Activated CD8-positive, alpha-beta T cell treated with anti-CD3 and anti-CD28 coated beads for 36 hours (primary cell): ENCODE measurements at regions not wholly inside any gene's neighbourhood (a gene's known extent, or its start where the extent isn't known, plus 50 kb on each side); places are given as distances from the start of the nearest gene placed in this dataset.
"Not testable (repeated sequence)": the region's sequence is repeated elsewhere in the genome, so short reads cannot be mapped to it uniquely, and the experiment has no call there.

Experiments
- ATAC-seq: fragments of 200-7000 bp; cut with Tn5 transposase; one replicate; pipeline ENCODE4 v1.10.0; 2021; ENCODE audit warnings: mild to moderate bottlenecking, moderate library complexity
- CTCF ChIA-PET: fragments of 350-600 bp; sonication (Branson Sonifier 250); formaldehyde crosslinking; loops from one replicate; lab custom pipeline; 2021; ENCODE audit warnings: antibody characterized with exemption; lab: Charles Lee
- POLR2A ChIA-PET: fragments of 350-600 bp; sonication (Branson Sonifier 250); formaldehyde crosslinking; loops from one replicate; lab custom pipeline; 2021; ENCODE audit warnings: antibody characterized with exemption; lab: Charles Lee
- DNase-seq: peaks from one replicate; pipeline ENCODE4 v3.0.0-alpha.2; 2020
- H3K27ac Mint-ChIP-seq: one replicate; pipeline ENCODE4 v1.8.0; 2021; ENCODE audit warnings: mild to moderate bottlenecking, mixed read lengths
- H3K27me3 Mint-ChIP-seq: one replicate; pipeline ENCODE4 v1.8.0; 2021; ENCODE audit warnings: mixed read lengths
- H3K36me3 Mint-ChIP-seq: one replicate; pipeline ENCODE4 v1.8.0; 2021; ENCODE audit warnings: low read depth, mixed read lengths
- H3K4me1 Mint-ChIP-seq: one replicate; pipeline ENCODE4 v1.8.0; 2021; ENCODE audit warnings: low read depth, mixed read lengths
- H3K4me3 Mint-ChIP-seq: one replicate; pipeline ENCODE4 v1.8.0; 2021; ENCODE audit warnings: mild to moderate bottlenecking, moderate library complexity, mixed read lengths
- H3K9me3 Mint-ChIP-seq: one replicate; pipeline ENCODE4 v1.8.0; 2021; ENCODE audit warnings: mixed read lengths
- CTCF ChIP-seq: fragments of 200-600 bp; IDR thresholded peaks from one replicate; pipeline ENCODE4 v1.8.0; 2022; ENCODE audit warnings: antibody characterized with exemption, mild to moderate bottlenecking
- intact Hi-C: fragments of 100-400 bp; cut with micrococcal nuclease; formaldehyde crosslinking; loops from one replicate; pipeline ENCODE4 v1.10.0; 2022

- POLR2A ChIA-PET: no interaction called here
- intact Hi-C loops: no loop called here
- H3K27ac Mint-ChIP-seq: no peak overlapping the region
- DNase-seq: no peak
- H3K36me3 Mint-ChIP-seq: no peaks in the 10 kb centered on the region
- no peaks in the 10 kb centered on the region for H3K4me1 Mint-ChIP-seq
- H3K4me3 Mint-ChIP-seq: no peak overlapping the region
- no peaks in the 10 kb centered on the region for H3K9me3 Mint-ChIP-seq
- ATAC-seq: no peak
- CTCF ChIA-PET: interaction anchor here (1.4 kb wide), 1 partner anchor 101 kb away, joined by 3 read pairs; no protein-coding TSS in a partner anchor
- H3K27me3 Mint-ChIP-seq: peaks cover 3% of the 10 kb centered on the region
- no peak for TF ChIP-seq CTCF
Measured at GRCh38 chr3:194036842-194037241, 99.1 kb upstream of the HES1 start.

GRCh38 chr3:194038346-194038745 is 97.6 kb upstream of the HES1 start:
- ATAC-seq, H3K36me3 Mint-ChIP-seq, H3K27ac Mint-ChIP-seq, H3K4me3 Mint-ChIP-seq, H3K27me3 Mint-ChIP-seq, intact Hi-C loops, POLR2A ChIA-PET, DNase-seq, H3K4me1 Mint-ChIP-seq, H3K9me3 Mint-ChIP-seq: not testable (repeated sequence)
- CTCF ChIA-PET: interaction anchor here (1.4 kb wide), 1 partner anchor 100 kb away, joined by 3 read pairs; no protein-coding TSS in a partner anchor

- ChIA-PET CTCF (no interaction called here), POLR2A (no interaction called here)
- H3K36me3 Mint-ChIP-seq: no peaks in the 10 kb centered on the region
- no peak overlapping the region for H3K4me3 Mint-ChIP-seq
- H3K4me1 Mint-ChIP-seq: no peaks in the 10 kb centered on the region
- no peak for ATAC-seq
- intact Hi-C loops: no loop called here
- no peak for DNase-seq
- H3K9me3 Mint-ChIP-seq: no peaks in the 10 kb centered on the region
- no peak for TF ChIP-seq CTCF
- H3K27ac Mint-ChIP-seq: no peak overlapping the region
- H3K27me3 Mint-ChIP-seq: peaks cover 3% of the 10 kb centered on the region
Measured at GRCh38 chr3:194038960-194039359, 97.0 kb upstream of the HES1 start.

GRCh38 chr3:194040516-194041273 is 95.3 kb upstream of the HES1 start:
- Mint-ChIP-seq H3K4me3 (no peak overlapping the region), H3K27ac (no peak overlapping the region), H3K36me3 (no peaks in the 10 kb centered on the region), H3K4me1 (no peaks in the 10 kb centered on the region), H3K9me3 (no peaks in the 10 kb centered on the region), H3K27me3 (peaks cover 5% of the 10 kb centered on the region)
- intact Hi-C loops: no loop called here
- DNase-seq: no peak
- ChIA-PET POLR2A (no interaction called here), CTCF (no interaction called here)
- TF ChIP-seq CTCF: no peak
- no peak for ATAC-seq

GRCh38 chr3:194042927-194043326 is 93.0 kb upstream of the HES1 start:
- H3K36me3 Mint-ChIP-seq: no peaks in the 10 kb centered on the region
- ChIA-PET POLR2A (no interaction called here), CTCF (interaction anchor here (2.1 kb wide), 1 partner anchor 273 kb away, joined by 4 read pairs; no protein-coding TSS in a partner anchor)
- no peak overlapping the region for H3K27ac Mint-ChIP-seq
- no peaks in the 10 kb centered on the region for H3K9me3 Mint-ChIP-seq
- ATAC-seq (no peak), DNase-seq (no peak)
- intact Hi-C loops: no loop called here
- H3K4me1 Mint-ChIP-seq: no peaks in the 10 kb centered on the region
- H3K27me3 Mint-ChIP-seq: peaks cover 5% of the 10 kb centered on the region
- TF ChIP-seq CTCF: no peak
- H3K4me3 Mint-ChIP-seq: no peak overlapping the region
